Omental fat pad (tissue), 3 donors: ENCODE measurements at regions not wholly inside any gene's neighbourhood (a gene's known extent, or its start where the extent isn't known, plus 50 kb on each side); places are given as distances from the start of the nearest gene placed in this dataset.

Source experiments
- ATAC-seq: fragments of 150-250 bp; one replicate; pipeline ENCODE4 v1.9.1; 2016; ENCODE audit warnings: mild to moderate bottlenecking, moderate library complexity; ENCODE audit not compliant: low FRiP score
- DNase-seq: peaks from one replicate; pipeline ENCODE4 v3.0.0-alpha.2; 2019; ENCODE audit warnings: low spot score
- CTCF ChIP-seq, 3 donors: fragments of 450-650 bp; IDR thresholded peaks; one replicate each; pipeline ENCODE4 v1.5.1; 2016 to 2017; ENCODE audit warnings: antibody characterized with exemption in 3 of 3, mild to moderate bottlenecking in 3 of 3, moderate library complexity in 2 of 3

- TF ChIP-seq CTCF (IDR thresholded peaks at IDR 0.05), result no peak
- ATAC-seq (no peak), DNase-seq (no peak)
Observed at GRCh38 chr13:88314496-88314895, 643.3 kb downstream of the SLITRK5 start.

GRCh38 chr13:88329066-88329465 is 657.9 kb downstream of the SLITRK5 start:
- no peak for DNase-seq
- TF ChIP-seq CTCF (IDR thresholded peaks at IDR 0.05), result no peak
- no peak for ATAC-seq

GRCh38 chr13:88339271-88339741 is 668.1 kb downstream of the SLITRK5 start:
- ATAC-seq, result no peak
- no peak for TF ChIP-seq CTCF (IDR thresholded peaks at IDR 0.05)
- no peak for DNase-seq

- TF ChIP-seq CTCF (IDR thresholded peaks at IDR 0.05), result no peak
- ATAC-seq (no peak), DNase-seq (no peak)
Observed at GRCh38 chr13:88345171-88345847, 674.1 kb downstream of the SLITRK5 start.

GRCh38 chr13:88360761-88361160 is 689.6 kb downstream of the SLITRK5 start:
- DNase-seq (no peak), ATAC-seq (no peak)
- no peak for TF ChIP-seq CTCF (IDR thresholded peaks at IDR 0.05)

- no peak for TF ChIP-seq CTCF (IDR thresholded peaks at IDR 0.05)
- ATAC-seq, result no peak
- no peak for DNase-seq
Observed at GRCh38 chr13:88369866-88370265, 698.7 kb downstream of the SLITRK5 start.

- ATAC-seq (no peak), DNase-seq (no peak)
- no peak for TF ChIP-seq CTCF (IDR thresholded peaks at IDR 0.05)
Observed at GRCh38 chr13:88376760-88377388, 705.7 kb downstream of the SLITRK5 start.
